Mesodermal cell (in vitro differentiated cells): ENCODE measurements at regions not wholly inside any gene's neighbourhood (a gene's known extent, or its start where the extent isn't known, plus 50 kb on each side); places are given as distances from the start of the nearest gene placed in this dataset.
"Not testable (repeated sequence)": the region's sequence is repeated elsewhere in the genome, so short reads cannot be mapped to it uniquely, and the experiment has no call there.

ENCODE experiments used
- H3K27ac ChIP-seq: 2 replicates; pipeline ENCODE4 v1.7.0; 2013; ENCODE audit warnings: mild to moderate bottlenecking, low read depth, low read length, moderate library complexity; ENCODE audit not compliant: severe bottlenecking
- H3K36me3 ChIP-seq: 2 replicates; pipeline ENCODE4 v1.7.1; 2013; ENCODE audit warnings: mild to moderate bottlenecking, low read length, moderate library complexity; ENCODE audit not compliant: control insufficient read depth, insufficient read depth
- H3K4me1 ChIP-seq: one replicate; pipeline ENCODE4 v1.7.1; 2013; ENCODE audit warnings: mild to moderate bottlenecking, low read length; ENCODE audit not compliant: insufficient read depth, control insufficient read depth, poor library complexity, severe bottlenecking
- H3K4me3 ChIP-seq: 2 replicates; pipeline ENCODE4 v1.7.0; 2013; ENCODE audit warnings: low read length, control low read depth, mild to moderate bottlenecking; ENCODE audit not compliant: insufficient read depth, poor library complexity, severe bottlenecking; ENCODE audit errors: extremely low read depth
- H3K9me3 ChIP-seq: 2 replicates; pipeline ENCODE4 v1.7.1; 2013; ENCODE audit warnings: mild to moderate bottlenecking, low read length, moderate library complexity; ENCODE audit not compliant: control insufficient read depth
- WGBS, 2 experiments: methylation state at CpG; one replicate each; pipeline ENCODE4 v1.1.5; 2013; ENCODE audit warnings: missing lambda C conversion rate in 2 of 2; ENCODE audit not compliant: insufficient coverage in 2 of 2; 5-methylcytosine and 5-hydroxymethylcytosine counted together

GRCh38 chr11:128146926-128147605 is 440.3 kb downstream of the ETS1 start:
- no peaks in the 10 kb centered on the region for H3K36me3 ChIP-seq
- no peaks in the 10 kb centered on the region for H3K9me3 ChIP-seq
- no peak overlapping the region for H3K27ac ChIP-seq
- no peak overlapping the region for H3K4me3 ChIP-seq
- WGBS, 2 experiments, result 89 to 100% methylated on average over 1 to 3 of the region's 5 CpGs
- no peaks in the 10 kb centered on the region for H3K4me1 ChIP-seq

GRCh38 chr11:128140293-128140692 is 447.1 kb downstream of the ETS1 start:
- H3K9me3 ChIP-seq, H3K4me1 ChIP-seq, H3K36me3 ChIP-seq, H3K27ac ChIP-seq, H3K4me3 ChIP-seq: not testable (repeated sequence)
- 93 to 100% methylated on average over 1 to 3 of the region's 6 CpGs for WGBS, 2 experiments

GRCh38 chr11:128135451-128135850 is 451.9 kb downstream of the ETS1 start:
- 41 to 50% methylated on average over 1 to 2 of the region's 2 CpGs for WGBS, 2 experiments

GRCh38 chr11:128133501-128133900 is 453.9 kb downstream of the ETS1 start:
- no peak overlapping the region for H3K4me3 ChIP-seq
- H3K9me3 ChIP-seq, result no peaks in the 10 kb centered on the region
- 67 to 88% methylated on average over 1 to 3 of the region's 3 CpGs for WGBS, 2 experiments
- H3K4me1 ChIP-seq, result peaks cover 3% of the 10 kb centered on the region
- peak overlapping the region; percentile 58 for H3K27ac ChIP-seq
- no peaks in the 10 kb centered on the region for H3K36me3 ChIP-seq

More at GRCh38 chr11:128135451-128135850, 451.9 kb downstream of the ETS1 start:
- H3K9me3 ChIP-seq, result no peaks in the 10 kb centered on the region
- peaks cover 3% of the 10 kb centered on the region for H3K4me1 ChIP-seq
- H3K36me3 ChIP-seq, result no peaks in the 10 kb centered on the region
- H3K27ac ChIP-seq, result no peak overlapping the region
- no peak overlapping the region for H3K4me3 ChIP-seq

- H3K36me3 ChIP-seq, result no peaks in the 10 kb centered on the region
- H3K9me3 ChIP-seq, result no peaks in the 10 kb centered on the region
- H3K27ac ChIP-seq, result no peak overlapping the region
- peaks cover 3% of the 10 kb centered on the region for H3K4me1 ChIP-seq
- no peak overlapping the region for H3K4me3 ChIP-seq
Observed at GRCh38 chr11:128130052-128130451, 457.3 kb downstream of the ETS1 start.

- no peak overlapping the region for H3K27ac ChIP-seq
- WGBS, 2 experiments, result 92 to 100% methylated on average over 3 of the region's 3 CpGs
- H3K4me1 ChIP-seq, result no peaks in the 10 kb centered on the region
- no peaks in the 10 kb centered on the region for H3K36me3 ChIP-seq
- H3K4me3 ChIP-seq, result no peak overlapping the region
- H3K9me3 ChIP-seq, result no peaks in the 10 kb centered on the region
Observed at GRCh38 chr11:128125723-128126122, 461.6 kb downstream of the ETS1 start.

- Histone ChIP-seq H3K27ac (no peak overlapping the region), H3K9me3 (no peaks in the 10 kb centered on the region), H3K4me3 (no peak overlapping the region), H3K36me3 (no peaks in the 10 kb centered on the region), H3K4me1 (no peaks in the 10 kb centered on the region)
- WGBS, 2 experiments, result 76 to 97% methylated on average over 4 to 5 of the region's 7 CpGs
Observed at GRCh38 chr11:128116885-128117284, 470.5 kb downstream of the ETS1 start.

GRCh38 chr11:128116447-128116846 is 470.9 kb downstream of the ETS1 start:
- Histone ChIP-seq H3K27ac (no peak overlapping the region), H3K4me1 (no peaks in the 10 kb centered on the region), H3K36me3 (no peaks in the 10 kb centered on the region), H3K9me3 (no peaks in the 10 kb centered on the region), H3K4me3 (no peak overlapping the region)
- 86 to 92% methylated on average over 2 of the region's 4 CpGs for WGBS, 2 experiments

- Histone ChIP-seq H3K9me3 (no peaks in the 10 kb centered on the region), H3K27ac (no peak overlapping the region), H3K36me3 (no peaks in the 10 kb centered on the region), H3K4me1 (no peaks in the 10 kb centered on the region), H3K4me3 (no peak overlapping the region)
Observed at GRCh38 chr11:128105950-128106349, 481.4 kb downstream of the ETS1 start.

GRCh38 chr11:128105511-128105910 is 481.8 kb downstream of the ETS1 start:
- H3K9me3 ChIP-seq, result no peaks in the 10 kb centered on the region
- no peaks in the 10 kb centered on the region for H3K4me1 ChIP-seq
- H3K4me3 ChIP-seq, result no peak overlapping the region
- no peak overlapping the region for H3K27ac ChIP-seq
- no peaks in the 10 kb centered on the region for H3K36me3 ChIP-seq

GRCh38 chr11:128103278-128103873 is 484.0 kb downstream of the ETS1 start:
- no peak overlapping the region for H3K4me3 ChIP-seq
- H3K9me3 ChIP-seq, result no peaks in the 10 kb centered on the region
- no peaks in the 10 kb centered on the region for H3K4me1 ChIP-seq
- WGBS, 2 experiments, result 84 to 87% methylated on average over 4 of the region's 4 CpGs
- H3K36me3 ChIP-seq, result no peaks in the 10 kb centered on the region
- no peak overlapping the region for H3K27ac ChIP-seq
